ENCODE measurements at regions not wholly inside any gene's neighbourhood (a gene's known extent, or its start where the extent isn't known, plus 50 kb on each side); places are given as distances from the start of the nearest gene placed in this dataset.

GRCh38 chr20:54865273-54865672 is 389.9 kb downstream of the DOK5 start:
- TF ChIP-seq CTCF (IDR thresholded peaks at IDR 0.05) (no peak), EP300 (IDR thresholded peaks at IDR 0.05) (no peak), POLR2A (IDR thresholded peaks at IDR 0.05) (no peak)
- DNase-seq = no peak
- Histone ChIP-seq H3K4me1 (ENCODE audit: insufficient read depth) (no peaks in the 10 kb centered on the region), H3K27me3 (no peaks in the 10 kb centered on the region), H3K9me3 (no peaks in the 10 kb centered on the region), H3K4me3 (no peak overlapping the region), H3K27ac (no peak overlapping the region), H3K36me3 (no peaks in the 10 kb centered on the region)
- intact Hi-C loops (cut with DNase I) = no loop called here
- 69 to 81% (median 74%) methylated on average over 4 of the region's 4 CpGs for WGBS, 3 donors

- H3K27ac ChIP-seq = no peak overlapping the region
- 46 to 60% (median 56%) methylated on average over 4 of the region's 4 CpGs for WGBS, 3 donors
Measured at GRCh38 chr20:54860716-54861115, 385.3 kb downstream of the DOK5 start.

GRCh38 chr20:54856202-54856601 is 380.8 kb downstream of the DOK5 start:
- no peaks in the 10 kb centered on the region for H3K27me3 ChIP-seq
- no peaks in the 10 kb centered on the region for H3K36me3 ChIP-seq
- intact Hi-C loops (cut with DNase I) = no loop called here
- no peak overlapping the region for H3K27ac ChIP-seq
- 84 to 91% (median 89%) methylated on average over 2 of the region's 2 CpGs for WGBS, 3 donors
- TF ChIP-seq EP300 (IDR thresholded peaks at IDR 0.05) (no peak), CTCF (IDR thresholded peaks at IDR 0.05) (no peak), POLR2A (IDR thresholded peaks at IDR 0.05) (no peak)
- no peak for DNase-seq
- H3K4me1 ChIP-seq (ENCODE audit: insufficient read depth) = no peaks in the 10 kb centered on the region
- no peaks in the 10 kb centered on the region for H3K9me3 ChIP-seq
- H3K4me3 ChIP-seq = no peak overlapping the region

More at GRCh38 chr20:54860716-54861115, 385.3 kb downstream of the DOK5 start:
- Histone ChIP-seq H3K27me3 (no peaks in the 10 kb centered on the region), H3K4me3 (no peak overlapping the region), H3K4me1 (ENCODE audit: insufficient read depth) (no peaks in the 10 kb centered on the region), H3K36me3 (no peaks in the 10 kb centered on the region), H3K9me3 (no peaks in the 10 kb centered on the region)
- intact Hi-C loops (cut with DNase I) = no loop called here
- TF ChIP-seq CTCF (IDR thresholded peaks at IDR 0.05) (no peak), POLR2A (IDR thresholded peaks at IDR 0.05) (no peak), EP300 (IDR thresholded peaks at IDR 0.05) (no peak)
- DNase-seq = no peak

GRCh38 chr20:54849741-54850140 is 374.3 kb downstream of the DOK5 start:
- intact Hi-C loops (cut with DNase I) = no loop called here
- Histone ChIP-seq H3K9me3 (no peaks in the 10 kb centered on the region), H3K27me3 (no peaks in the 10 kb centered on the region), H3K27ac (no peak overlapping the region), H3K4me1 (ENCODE audit: insufficient read depth) (no peaks in the 10 kb centered on the region), H3K36me3 (no peaks in the 10 kb centered on the region), H3K4me3 (no peak overlapping the region)
- DNase-seq = no peak
- TF ChIP-seq POLR2A (IDR thresholded peaks at IDR 0.05) (no peak), EP300 (IDR thresholded peaks at IDR 0.05) (no peak), CTCF (IDR thresholded peaks at IDR 0.05) (no peak)
- WGBS, 3 donors = 68 to 77% (median 73%) methylated on average over 3 of the region's 3 CpGs
